ENCODE measurements at regions not wholly inside any gene's neighbourhood (a gene's known extent, or its start where the extent isn't known, plus 50 kb on each side); places are given as distances from the start of the nearest gene placed in this dataset.

GRCh38 chr15:95327661-95328060, 1002.8 kb upstream of the NR2F2 start:
- no peak overlapping the region for H3K4me3 ChIP-seq (ENCODE audit: control insufficient read depth, low read depth, low read length)
- TF ChIP-seq, protein P1, sequence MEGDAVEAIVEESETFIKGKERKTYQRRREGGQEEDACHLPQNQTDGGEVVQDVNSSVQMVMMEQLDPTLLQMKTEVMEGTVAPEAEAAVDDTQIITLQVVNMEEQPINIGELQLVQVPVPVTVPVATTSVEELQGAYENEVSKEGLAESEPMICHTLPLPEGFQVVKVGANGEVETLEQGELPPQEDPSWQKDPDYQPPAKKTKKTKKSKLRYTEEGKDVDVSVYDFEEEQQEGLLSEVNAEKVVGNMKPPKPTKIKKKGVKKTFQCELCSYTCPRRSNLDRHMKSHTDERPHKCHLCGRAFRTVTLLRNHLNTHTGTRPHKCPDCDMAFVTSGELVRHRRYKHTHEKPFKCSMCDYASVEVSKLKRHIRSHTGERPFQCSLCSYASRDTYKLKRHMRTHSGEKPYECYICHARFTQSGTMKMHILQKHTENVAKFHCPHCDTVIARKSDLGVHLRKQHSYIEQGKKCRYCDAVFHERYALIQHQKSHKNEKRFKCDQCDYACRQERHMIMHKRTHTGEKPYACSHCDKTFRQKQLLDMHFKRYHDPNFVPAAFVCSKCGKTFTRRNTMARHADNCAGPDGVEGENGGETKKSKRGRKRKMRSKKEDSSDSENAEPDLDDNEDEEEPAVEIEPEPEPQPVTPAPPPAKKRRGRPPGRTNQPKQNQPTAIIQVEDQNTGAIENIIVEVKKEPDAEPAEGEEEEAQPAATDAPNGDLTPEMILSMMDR (IDR thresholded peaks at IDR 0.05; ENCODE audit: control insufficient read depth, insufficient read depth, low read depth, low read length, missing control alignments) = no peak
- DNase-seq (ENCODE audit: low read depth) = no peak

DNA sequence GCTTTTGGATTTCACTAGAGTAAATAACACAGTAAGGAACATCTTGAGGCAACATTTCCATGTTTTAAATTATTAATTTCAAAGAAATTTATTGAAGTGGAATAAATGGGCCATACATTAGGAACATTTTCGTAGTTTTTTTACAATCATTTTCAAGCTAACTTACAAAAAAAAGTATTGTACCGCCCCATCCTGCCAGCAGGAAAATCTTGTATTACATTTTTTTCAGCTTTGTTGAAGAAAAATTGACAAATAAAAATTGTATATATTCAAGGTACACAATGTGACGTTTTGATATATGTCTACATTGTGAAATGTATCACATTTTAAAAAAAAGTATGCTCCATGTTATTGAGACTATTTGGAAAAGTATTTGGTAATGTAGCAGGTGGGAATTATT, 1001.9 kb upstream of the NR2F2 start:
- TF ChIP-seq, protein P1 (IDR thresholded peaks at IDR 0.05; ENCODE audit: control insufficient read depth, insufficient read depth, low read depth, low read length, missing control alignments) = no peak
- DNase-seq (ENCODE audit: low read depth) = no peak
- no peak overlapping the region for H3K4me3 ChIP-seq (ENCODE audit: control insufficient read depth, low read depth, low read length)

- no peak overlapping the region for H3K4me3 ChIP-seq (ENCODE audit: control insufficient read depth, low read depth, low read length)
- TF ChIP-seq, protein P1 (IDR thresholded peaks at IDR 0.05; ENCODE audit: control insufficient read depth, insufficient read depth, low read depth, low read length, missing control alignments) = no peak
- no peak for DNase-seq (ENCODE audit: low read depth)
Observed at GRCh38 chr15:95329362-95329761, 1001.1 kb upstream of the NR2F2 start.

DNA sequence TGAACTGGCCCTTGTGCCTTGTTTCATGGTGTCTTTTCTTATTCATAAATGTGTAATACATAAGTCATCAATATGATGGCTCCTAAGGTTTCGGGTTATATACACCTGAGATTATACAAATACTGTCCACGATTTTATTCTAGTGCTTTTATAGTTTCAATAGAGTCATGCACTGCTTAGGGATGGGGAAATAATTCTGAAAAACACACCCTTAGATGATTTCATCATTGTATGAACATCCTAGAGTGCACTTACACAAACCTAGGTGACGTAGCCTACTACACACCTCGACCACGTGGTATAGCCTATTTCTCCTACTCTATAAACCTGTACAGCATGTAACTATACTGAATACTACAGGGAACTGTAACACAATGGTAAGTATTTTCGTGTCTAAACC, 988.8 kb upstream of the NR2F2 start:
- DNase-seq (ENCODE audit: low read depth) = no peak
- TF ChIP-seq, protein P1 (IDR thresholded peaks at IDR 0.05; ENCODE audit: control insufficient read depth, insufficient read depth, low read depth, low read length, missing control alignments) = no peak
- H3K4me3 ChIP-seq (ENCODE audit: control insufficient read depth, low read depth, low read length) = no peak overlapping the region

GRCh38 chr15:95345867-95346266, 984.6 kb upstream of the NR2F2 start:
- TF ChIP-seq, protein P1 (IDR thresholded peaks at IDR 0.05; ENCODE audit: control insufficient read depth, insufficient read depth, low read depth, low read length, missing control alignments) = no peak
- H3K4me3 ChIP-seq (ENCODE audit: control insufficient read depth, low read depth, low read length) = no peak overlapping the region
- DNase-seq (ENCODE audit: low read depth) = no peak

- H3K4me3 ChIP-seq (ENCODE audit: control insufficient read depth, low read depth, low read length) = no peak overlapping the region
- DNase-seq (ENCODE audit: low read depth) = no peak
- TF ChIP-seq, protein P1 (IDR thresholded peaks at IDR 0.05; ENCODE audit: control insufficient read depth, insufficient read depth, low read depth, low read length, missing control alignments) = no peak
Observed at GRCh38 chr15:95346721-95347475, 983.6 kb upstream of the NR2F2 start.

Measured in AG09309 (cell line).